WTC11 (cell line): ENCODE measurements at regions not wholly inside any gene's neighbourhood (a gene's known extent, or its start where the extent isn't known, plus 50 kb on each side); places are given as distances from the start of the nearest gene placed in this dataset.

Source experiments
- CREB1 ChIP-seq: sonication (generic); formaldehyde crosslinking; IDR thresholded peaks from 2 replicates; pipeline ENCODE4 v1.8.0; 2023; ENCODE audit warnings: mild to moderate bottlenecking, missing genetic modification reagents
- E2F4 ChIP-seq: sonication (generic); formaldehyde crosslinking; IDR thresholded peaks from 2 replicates; pipeline ENCODE4 v1.8.1; 2022; ENCODE audit warnings: low read depth, mild to moderate bottlenecking, moderate library complexity, missing genetic modification reagents, borderline replicate concordance
- HMGA2 ChIP-seq: fragments of 250-450 bp; sonication (Bioruptor Pico); IDR thresholded peaks from 2 replicates; pipeline ENCODE4 v1.4.0; 2021; ENCODE audit warnings: mild to moderate bottlenecking, moderate library complexity
- MYBL2 ChIP-seq: sonication (generic); formaldehyde crosslinking; IDR thresholded peaks from 2 replicates; pipeline ENCODE4 v1.8.1; 2023; ENCODE audit warnings: mild to moderate bottlenecking, moderate library complexity, missing genetic modification reagents
- NFATC4 ChIP-seq: fragments of 250-450 bp; sonication (Bioruptor Pico); IDR thresholded peaks from 2 replicates; pipeline ENCODE4 v1.9.0; 2021; ENCODE audit warnings: mild to moderate bottlenecking
- NFE2L1 ChIP-seq: sonication (generic); formaldehyde crosslinking; IDR thresholded peaks from 2 replicates; pipeline ENCODE4 v1.8.1; 2023; ENCODE audit warnings: missing genetic modification reagents
- NFYB ChIP-seq: sonication (generic); formaldehyde crosslinking; conservative IDR thresholded peaks from 2 replicates; pipeline ENCODE4 v1.8.0; 2022; ENCODE audit warnings: low read depth, missing genetic modification reagents
- SMAD3 ChIP-seq: sonication (generic); formaldehyde crosslinking; IDR thresholded peaks from 2 replicates; pipeline ENCODE4 v1.8.0; 2022; ENCODE audit warnings: missing genetic modification reagents, mild to moderate bottlenecking, borderline replicate concordance
- ZNF317 ChIP-seq: sonication (generic); formaldehyde crosslinking; IDR thresholded peaks from 2 replicates; pipeline ENCODE4 v1.8.1; 2023; ENCODE audit warnings: low read depth, mild to moderate bottlenecking, moderate library complexity, missing genetic modification reagents, borderline replicate concordance
- ZNF396 ChIP-seq: fragments of 250-450 bp; sonication (Bioruptor Pico); IDR thresholded peaks from 2 replicates; pipeline ENCODE4 v1.8.0; 2021; ENCODE audit warnings: mild to moderate bottlenecking, moderate library complexity, borderline replicate concordance
- TF ChIP-seq, protein P1 (sequence below): fragments of 200-600 bp; IDR thresholded peaks from 2 replicates; pipeline ENCODE4 v1.8.0; 2022; ENCODE audit warnings: antibody characterized with exemption
- TF ChIP-seq, protein P2 (sequence below): sonication (generic); formaldehyde crosslinking; IDR thresholded peaks from 2 replicates; pipeline ENCODE4 v1.8.1; 2022; ENCODE audit warnings: missing genetic modification reagents, borderline replicate concordance
- TF ChIP-seq, protein P3 (sequence below): sonication (generic); formaldehyde crosslinking; IDR thresholded peaks from 2 replicates; pipeline ENCODE4 v1.8.1; 2023; ENCODE audit warnings: mild to moderate bottlenecking, missing genetic modification reagents, moderate library complexity
- TF ChIP-seq, protein P4 (sequence below): sonication (generic); formaldehyde crosslinking; IDR thresholded peaks from 2 replicates; pipeline ENCODE4 v1.8.1; 2022; ENCODE audit warnings: low read depth, missing genetic modification reagents, borderline replicate concordance

GRCh38 chr3:59663076-59663850 is 613.4 kb upstream of the CFAP20DC start:
- TF ChIP-seq ZNF317 (CRISPR knock-in tag): no peak
- TF ChIP-seq, protein P1, sequence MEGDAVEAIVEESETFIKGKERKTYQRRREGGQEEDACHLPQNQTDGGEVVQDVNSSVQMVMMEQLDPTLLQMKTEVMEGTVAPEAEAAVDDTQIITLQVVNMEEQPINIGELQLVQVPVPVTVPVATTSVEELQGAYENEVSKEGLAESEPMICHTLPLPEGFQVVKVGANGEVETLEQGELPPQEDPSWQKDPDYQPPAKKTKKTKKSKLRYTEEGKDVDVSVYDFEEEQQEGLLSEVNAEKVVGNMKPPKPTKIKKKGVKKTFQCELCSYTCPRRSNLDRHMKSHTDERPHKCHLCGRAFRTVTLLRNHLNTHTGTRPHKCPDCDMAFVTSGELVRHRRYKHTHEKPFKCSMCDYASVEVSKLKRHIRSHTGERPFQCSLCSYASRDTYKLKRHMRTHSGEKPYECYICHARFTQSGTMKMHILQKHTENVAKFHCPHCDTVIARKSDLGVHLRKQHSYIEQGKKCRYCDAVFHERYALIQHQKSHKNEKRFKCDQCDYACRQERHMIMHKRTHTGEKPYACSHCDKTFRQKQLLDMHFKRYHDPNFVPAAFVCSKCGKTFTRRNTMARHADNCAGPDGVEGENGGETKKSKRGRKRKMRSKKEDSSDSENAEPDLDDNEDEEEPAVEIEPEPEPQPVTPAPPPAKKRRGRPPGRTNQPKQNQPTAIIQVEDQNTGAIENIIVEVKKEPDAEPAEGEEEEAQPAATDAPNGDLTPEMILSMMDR: no peak
- TF ChIP-seq CREB1: no peak
- TF ChIP-seq ZNF396 (CRISPR knock-in tag): no peak
- no peak for TF ChIP-seq NFATC4 (CRISPR knock-in tag)
- no peak for TF ChIP-seq E2F4 (CRISPR knock-in tag)
- TF ChIP-seq NFE2L1 (CRISPR knock-in tag): no peak
- TF ChIP-seq, protein P2, sequence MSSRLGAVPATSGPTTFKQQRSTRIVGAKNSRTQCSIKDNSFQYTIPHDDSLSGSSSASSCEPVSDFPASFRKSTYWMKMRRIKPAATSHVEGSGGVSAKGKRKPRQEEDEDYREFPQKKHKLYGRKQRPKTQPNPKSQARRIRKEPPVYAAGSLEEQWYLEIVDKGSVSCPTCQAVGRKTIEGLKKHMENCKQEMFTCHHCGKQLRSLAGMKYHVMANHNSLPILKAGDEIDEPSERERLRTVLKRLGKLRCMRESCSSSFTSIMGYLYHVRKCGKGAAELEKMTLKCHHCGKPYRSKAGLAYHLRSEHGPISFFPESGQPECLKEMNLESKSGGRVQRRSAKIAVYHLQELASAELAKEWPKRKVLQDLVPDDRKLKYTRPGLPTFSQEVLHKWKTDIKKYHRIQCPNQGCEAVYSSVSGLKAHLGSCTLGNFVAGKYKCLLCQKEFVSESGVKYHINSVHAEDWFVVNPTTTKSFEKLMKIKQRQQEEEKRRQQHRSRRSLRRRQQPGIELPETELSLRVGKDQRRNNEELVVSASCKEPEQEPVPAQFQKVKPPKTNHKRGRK (CRISPR knock-in tag): no peak
- no peak for TF ChIP-seq SMAD3 (CRISPR knock-in tag)
- TF ChIP-seq MYBL2 (CRISPR knock-in tag): no peak
- TF ChIP-seq, protein P3, sequence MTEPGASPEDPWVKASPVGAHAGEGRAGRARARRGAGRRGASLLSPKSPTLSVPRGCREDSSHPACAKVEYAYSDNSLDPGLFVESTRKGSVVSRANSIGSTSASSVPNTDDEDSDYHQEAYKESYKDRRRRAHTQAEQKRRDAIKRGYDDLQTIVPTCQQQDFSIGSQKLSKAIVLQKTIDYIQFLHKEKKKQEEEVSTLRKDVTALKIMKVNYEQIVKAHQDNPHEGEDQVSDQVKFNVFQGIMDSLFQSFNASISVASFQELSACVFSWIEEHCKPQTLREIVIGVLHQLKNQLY (CRISPR knock-in tag): no peak
- TF ChIP-seq NFYB (CRISPR knock-in tag): no peak
- TF ChIP-seq HMGA2 (CRISPR knock-in tag): no peak
- TF ChIP-seq, protein P4, sequence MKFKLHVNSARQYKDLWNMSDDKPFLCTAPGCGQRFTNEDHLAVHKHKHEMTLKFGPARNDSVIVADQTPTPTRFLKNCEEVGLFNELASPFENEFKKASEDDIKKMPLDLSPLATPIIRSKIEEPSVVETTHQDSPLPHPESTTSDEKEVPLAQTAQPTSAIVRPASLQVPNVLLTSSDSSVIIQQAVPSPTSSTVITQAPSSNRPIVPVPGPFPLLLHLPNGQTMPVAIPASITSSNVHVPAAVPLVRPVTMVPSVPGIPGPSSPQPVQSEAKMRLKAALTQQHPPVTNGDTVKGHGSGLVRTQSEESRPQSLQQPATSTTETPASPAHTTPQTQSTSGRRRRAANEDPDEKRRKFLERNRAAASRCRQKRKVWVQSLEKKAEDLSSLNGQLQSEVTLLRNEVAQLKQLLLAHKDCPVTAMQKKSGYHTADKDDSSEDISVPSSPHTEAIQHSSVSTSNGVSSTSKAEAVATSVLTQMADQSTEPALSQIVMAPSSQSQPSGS: no peak
